Psoas muscle (tissue), 7 donors: ENCODE measurements at regions not wholly inside any gene's neighbourhood (a gene's known extent, or its start where the extent isn't known, plus 50 kb on each side); places are given as distances from the start of the nearest gene placed in this dataset.

Experiments
- ATAC-seq, 4 donors: fragments of 200-7000 bp; cut with Tn5 transposase; one replicate each; pipeline ENCODE4 v1.9.1; 2020; ENCODE audit warnings: moderate library complexity in 3 of 4, mild to moderate bottlenecking in 2 of 4
- DNase-seq, 2 donors: peaks; one replicate each; pipeline ENCODE4 v3.0.0-alpha.2; 2020
- H3K27ac ChIP-seq: fragments of 200-600 bp; one replicate; pipeline ENCODE4 v1.8.0; 2022
- H3K27me3 ChIP-seq, 3 donors: fragments of 200-600 bp in 1 of 3; one replicate each; pipeline versions ENCODE4 v1.6.1 to v1.8.0; 2013 to 2022; ENCODE audit warnings: low read length in 2 of 3, mild to moderate bottlenecking in 2 of 3, moderate library complexity in 1 of 3; ENCODE audit not compliant: insufficient read depth in 3 of 3
- H3K36me3 ChIP-seq, 2 donors: fragments of 200-600 bp in 1 of 2; one replicate each; pipeline versions ENCODE4 v1.6.1 to v1.8.0; 2013 to 2022; ENCODE audit warnings: low read depth in 1 of 2, mild to moderate bottlenecking in 1 of 2, moderate library complexity in 1 of 2; ENCODE audit not compliant: insufficient read depth in 1 of 2
- H3K4me1 ChIP-seq: fragments of 200-600 bp; one replicate; pipeline ENCODE4 v1.8.0; 2022
- H3K4me3 ChIP-seq: fragments of 200-600 bp; one replicate; pipeline ENCODE4 v1.8.0; 2022; ENCODE audit warnings: mild to moderate bottlenecking
- H3K9me3 ChIP-seq: fragments of 200-600 bp; one replicate; pipeline ENCODE4 v1.8.0; 2022
- WGBS, 3 donors: extraction: QIAGEN DNeasy Blood & Tissue Kit; methylation state at CpG; one replicate each; pipeline versions ENCODE4 v1.1.6 to v1.1.7; 2013; 5-methylcytosine and 5-hydroxymethylcytosine counted together
- intact Hi-C, 2 donors: fragments of 100-400 bp; cut with DNase I; formaldehyde crosslinking; loops; one replicate each; pipeline versions ENCODE4 v1.11.0 to v1.14.2; 2022
- TF ChIP-seq, protein P1 (sequence below): fragments of 200-600 bp; IDR thresholded peaks from one replicate; pipeline ENCODE4 v1.8.0; 2022; ENCODE audit warnings: antibody characterized with exemption
- donor health status: healthy with polysubstance abuse.
- donor health status: DM: no; HTN: no; CAD: no; lungs with moderate emphysema.
- donor health status: Bipolar disorder and iron deficiency.
- donor health status: healthy.
- donor health status: DM: yes; HTN: yes; CAD: no.
- donor health status: DM: no; HTN: no; CAD: no.
- donor health status: DM: yes; HTN: yes; CAD: no.

DNA sequence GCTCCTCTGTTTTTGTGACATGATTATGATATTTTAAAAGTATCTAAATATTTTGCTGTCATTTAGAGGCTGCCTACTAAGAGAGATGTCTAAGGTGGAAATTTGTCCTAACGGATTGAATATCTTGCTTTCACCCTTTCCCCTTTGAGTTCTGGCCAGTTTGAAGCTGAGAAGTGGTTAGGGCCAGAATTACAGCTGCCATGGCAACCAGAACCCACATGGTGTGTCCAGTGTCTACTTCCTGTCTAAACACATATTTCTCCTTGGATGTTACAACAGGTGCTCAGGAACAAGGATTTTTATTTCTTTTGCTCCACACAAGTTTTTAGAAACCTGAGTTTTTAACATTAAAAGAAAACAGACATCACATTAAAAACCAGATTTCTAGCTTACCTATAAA, 335.1 kb upstream of the OR4E1 start:
- intact Hi-C loops, result no loop called here
- 18 to 23% (median 18%) methylated on average over 1 of the region's 1 CpG for WGBS, 3 donors

GRCh38 chr14:22007784-22008412, 334.3 kb upstream of the OR4E1 start:
- H3K4me3 ChIP-seq, result no peak overlapping the region
- no peaks in the 10 kb centered on the region for H3K4me1 ChIP-seq
- no peaks in the 10 kb centered on the region for H3K27me3 ChIP-seq
- no peak overlapping the region for H3K27ac ChIP-seq
- intact Hi-C loops, result no loop called here
- no peak for DNase-seq
- 87 to 88% (median 87%) methylated on average over 6 of the region's 6 CpGs for WGBS, 3 donors
- H3K9me3 ChIP-seq, result no peaks in the 10 kb centered on the region
- H3K36me3 ChIP-seq, result no peaks in the 10 kb centered on the region
- TF ChIP-seq, protein P1, sequence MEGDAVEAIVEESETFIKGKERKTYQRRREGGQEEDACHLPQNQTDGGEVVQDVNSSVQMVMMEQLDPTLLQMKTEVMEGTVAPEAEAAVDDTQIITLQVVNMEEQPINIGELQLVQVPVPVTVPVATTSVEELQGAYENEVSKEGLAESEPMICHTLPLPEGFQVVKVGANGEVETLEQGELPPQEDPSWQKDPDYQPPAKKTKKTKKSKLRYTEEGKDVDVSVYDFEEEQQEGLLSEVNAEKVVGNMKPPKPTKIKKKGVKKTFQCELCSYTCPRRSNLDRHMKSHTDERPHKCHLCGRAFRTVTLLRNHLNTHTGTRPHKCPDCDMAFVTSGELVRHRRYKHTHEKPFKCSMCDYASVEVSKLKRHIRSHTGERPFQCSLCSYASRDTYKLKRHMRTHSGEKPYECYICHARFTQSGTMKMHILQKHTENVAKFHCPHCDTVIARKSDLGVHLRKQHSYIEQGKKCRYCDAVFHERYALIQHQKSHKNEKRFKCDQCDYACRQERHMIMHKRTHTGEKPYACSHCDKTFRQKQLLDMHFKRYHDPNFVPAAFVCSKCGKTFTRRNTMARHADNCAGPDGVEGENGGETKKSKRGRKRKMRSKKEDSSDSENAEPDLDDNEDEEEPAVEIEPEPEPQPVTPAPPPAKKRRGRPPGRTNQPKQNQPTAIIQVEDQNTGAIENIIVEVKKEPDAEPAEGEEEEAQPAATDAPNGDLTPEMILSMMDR, result no peak
- no peak for ATAC-seq

More for the DNA sequence above, 335.1 kb upstream of the OR4E1 start:
- ATAC-seq (no peak), DNase-seq (no peak)
- H3K27ac ChIP-seq, result no peak overlapping the region
- H3K27me3 ChIP-seq, result no peaks in the 10 kb centered on the region
- no peaks in the 10 kb centered on the region for H3K9me3 ChIP-seq
- TF ChIP-seq, protein P1, result no peak
- H3K4me1 ChIP-seq, result no peaks in the 10 kb centered on the region
- no peaks in the 10 kb centered on the region for H3K36me3 ChIP-seq
- no peak overlapping the region for H3K4me3 ChIP-seq

- TF ChIP-seq, protein P1, result no peak
- Histone ChIP-seq H3K4me3 (no peak overlapping the region), H3K9me3 (no peaks in the 10 kb centered on the region), H3K36me3 (no peaks in the 10 kb centered on the region), H3K27ac (no peak overlapping the region), H3K27me3 (no peaks in the 10 kb centered on the region), H3K4me1 (no peaks in the 10 kb centered on the region)
- 91 to 93% (median 92%) methylated on average over 3 of the region's 3 CpGs for WGBS, 3 donors
- no peak for ATAC-seq
- DNase-seq, result no peak
- intact Hi-C loops, result no loop called here
Measured at GRCh38 chr14:22007363-22007762, 333.7 kb upstream of the OR4E1 start.

DNA sequence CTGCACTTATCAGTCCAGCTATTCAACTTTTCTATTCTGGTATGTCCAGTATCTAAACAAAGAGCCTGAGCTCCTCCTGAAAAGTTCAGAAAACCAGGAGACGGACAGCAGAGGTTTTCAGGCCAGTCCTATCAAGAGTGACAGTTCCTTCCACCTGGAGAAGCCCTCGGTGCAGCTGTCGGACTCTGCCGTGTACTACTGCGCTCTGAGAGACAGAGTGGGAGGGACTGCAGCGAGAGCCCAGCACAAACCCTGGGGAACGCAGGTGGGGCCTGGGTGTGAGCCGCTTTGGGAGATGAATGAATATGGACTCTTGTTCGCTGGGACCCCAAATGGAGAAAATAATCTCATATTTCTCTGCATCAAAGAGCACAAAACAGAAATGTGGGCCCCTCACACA, 329.8 kb upstream of the OR4E1 start:
- TF ChIP-seq, protein P1, result no peak
- DNase-seq, result no peak
- 69 to 76% (median 76%) methylated on average over 9 of the region's 9 CpGs for WGBS, 3 donors
- intact Hi-C loops, result no loop called here
- Histone ChIP-seq H3K4me3 (no peak overlapping the region), H3K9me3 (no peaks in the 10 kb centered on the region), H3K27me3 (no peaks in the 10 kb centered on the region), H3K36me3 (no peaks in the 10 kb centered on the region), H3K27ac (no peak overlapping the region), H3K4me1 (no peaks in the 10 kb centered on the region)
- no peak for ATAC-seq

DNA sequence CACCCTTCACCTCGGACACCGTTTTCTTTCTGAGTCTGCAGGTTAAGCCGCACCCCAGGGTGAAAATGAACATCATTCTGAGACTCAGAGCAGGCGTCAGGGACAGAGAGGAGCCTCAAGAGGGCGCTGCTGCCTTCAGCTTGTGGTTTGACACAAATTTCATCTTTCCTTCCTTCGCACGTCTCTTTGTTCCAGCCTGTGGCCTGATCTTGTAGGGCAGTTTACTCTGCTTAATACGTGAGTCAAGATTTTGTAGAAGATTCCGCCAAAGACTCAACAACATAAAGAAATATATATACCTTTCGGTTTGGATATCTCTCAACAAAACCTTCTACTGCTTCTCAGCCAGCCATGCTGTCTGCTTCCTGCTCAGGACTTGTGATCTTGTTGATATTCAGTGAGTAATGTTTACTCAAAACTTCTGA, 329.3 kb upstream of the OR4E1 start:
- Histone ChIP-seq H3K27me3 (no peaks in the 10 kb centered on the region), H3K4me3 (no peak overlapping the region), H3K36me3 (no peaks in the 10 kb centered on the region), H3K9me3 (no peaks in the 10 kb centered on the region), H3K4me1 (no peaks in the 10 kb centered on the region), H3K27ac (no peak overlapping the region)
- no peak for ATAC-seq
- intact Hi-C loops, result no loop called here
- 39 to 41% (median 39%) methylated on average over 10 of the region's 10 CpGs for WGBS, 3 donors
- TF ChIP-seq, protein P1, result no peak
- peak; percentile 25 to 62 for DNase-seq
